ENCODE measurements at regions not wholly inside any gene's neighbourhood (a gene's known extent, or its start where the extent isn't known, plus 50 kb on each side); places are given as distances from the start of the nearest gene placed in this dataset.

- TF ChIP-seq, protein P1, sequence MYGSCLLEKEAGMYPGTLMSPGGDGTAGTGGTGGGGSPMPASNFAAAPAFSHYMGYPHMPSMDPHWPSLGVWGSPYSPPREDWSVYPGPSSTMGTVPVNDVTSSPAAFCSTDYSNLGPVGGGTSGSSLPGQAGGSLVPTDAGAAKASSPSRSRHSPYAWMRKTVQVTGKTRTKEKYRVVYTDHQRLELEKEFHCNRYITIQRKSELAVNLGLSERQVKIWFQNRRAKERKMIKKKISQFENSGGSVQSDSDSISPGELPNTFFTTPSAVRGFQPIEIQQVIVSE (CRISPR knock-in tag; IDR thresholded peaks at IDR 0.05; ENCODE audit: borderline replicate concordance), result no peak
- TF ChIP-seq ELF4 (CRISPR knock-in tag; IDR thresholded peaks at IDR 0.05; ENCODE audit: low read depth), result no peak
- TF ChIP-seq MXD4 (CRISPR knock-in tag; IDR thresholded peaks at IDR 0.05; ENCODE audit: borderline replicate concordance), result no peak
- TF ChIP-seq, protein P2, sequence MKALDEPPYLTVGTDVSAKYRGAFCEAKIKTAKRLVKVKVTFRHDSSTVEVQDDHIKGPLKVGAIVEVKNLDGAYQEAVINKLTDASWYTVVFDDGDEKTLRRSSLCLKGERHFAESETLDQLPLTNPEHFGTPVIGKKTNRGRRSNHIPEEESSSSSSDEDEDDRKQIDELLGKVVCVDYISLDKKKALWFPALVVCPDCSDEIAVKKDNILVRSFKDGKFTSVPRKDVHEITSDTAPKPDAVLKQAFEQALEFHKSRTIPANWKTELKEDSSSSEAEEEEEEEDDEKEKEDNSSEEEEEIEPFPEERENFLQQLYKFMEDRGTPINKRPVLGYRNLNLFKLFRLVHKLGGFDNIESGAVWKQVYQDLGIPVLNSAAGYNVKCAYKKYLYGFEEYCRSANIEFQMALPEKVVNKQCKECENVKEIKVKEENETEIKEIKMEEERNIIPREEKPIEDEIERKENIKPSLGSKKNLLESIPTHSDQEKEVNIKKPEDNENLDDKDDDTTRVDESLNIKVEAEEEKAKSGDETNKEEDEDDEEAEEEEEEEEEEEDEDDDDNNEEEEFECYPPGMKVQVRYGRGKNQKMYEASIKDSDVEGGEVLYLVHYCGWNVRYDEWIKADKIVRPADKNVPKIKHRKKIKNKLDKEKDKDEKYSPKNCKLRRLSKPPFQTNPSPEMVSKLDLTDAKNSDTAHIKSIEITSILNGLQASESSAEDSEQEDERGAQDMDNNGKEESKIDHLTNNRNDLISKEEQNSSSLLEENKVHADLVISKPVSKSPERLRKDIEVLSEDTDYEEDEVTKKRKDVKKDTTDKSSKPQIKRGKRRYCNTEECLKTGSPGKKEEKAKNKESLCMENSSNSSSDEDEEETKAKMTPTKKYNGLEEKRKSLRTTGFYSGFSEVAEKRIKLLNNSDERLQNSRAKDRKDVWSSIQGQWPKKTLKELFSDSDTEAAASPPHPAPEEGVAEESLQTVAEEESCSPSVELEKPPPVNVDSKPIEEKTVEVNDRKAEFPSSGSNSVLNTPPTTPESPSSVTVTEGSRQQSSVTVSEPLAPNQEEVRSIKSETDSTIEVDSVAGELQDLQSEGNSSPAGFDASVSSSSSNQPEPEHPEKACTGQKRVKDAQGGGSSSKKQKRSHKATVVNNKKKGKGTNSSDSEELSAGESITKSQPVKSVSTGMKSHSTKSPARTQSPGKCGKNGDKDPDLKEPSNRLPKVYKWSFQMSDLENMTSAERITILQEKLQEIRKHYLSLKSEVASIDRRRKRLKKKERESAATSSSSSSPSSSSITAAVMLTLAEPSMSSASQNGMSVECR (CRISPR knock-in tag; IDR thresholded peaks at IDR 0.05; ENCODE audit: borderline replicate concordance), result no peak
- no peak for TF ChIP-seq SOX15 (CRISPR knock-in tag; IDR thresholded peaks at IDR 0.05)
- TF ChIP-seq E2F5 (CRISPR knock-in tag; IDR thresholded peaks at IDR 0.05), result no peak
- no peak for TF ChIP-seq TP53 (CRISPR knock-in tag; IDR thresholded peaks at IDR 0.05)
- TF ChIP-seq, protein P3, sequence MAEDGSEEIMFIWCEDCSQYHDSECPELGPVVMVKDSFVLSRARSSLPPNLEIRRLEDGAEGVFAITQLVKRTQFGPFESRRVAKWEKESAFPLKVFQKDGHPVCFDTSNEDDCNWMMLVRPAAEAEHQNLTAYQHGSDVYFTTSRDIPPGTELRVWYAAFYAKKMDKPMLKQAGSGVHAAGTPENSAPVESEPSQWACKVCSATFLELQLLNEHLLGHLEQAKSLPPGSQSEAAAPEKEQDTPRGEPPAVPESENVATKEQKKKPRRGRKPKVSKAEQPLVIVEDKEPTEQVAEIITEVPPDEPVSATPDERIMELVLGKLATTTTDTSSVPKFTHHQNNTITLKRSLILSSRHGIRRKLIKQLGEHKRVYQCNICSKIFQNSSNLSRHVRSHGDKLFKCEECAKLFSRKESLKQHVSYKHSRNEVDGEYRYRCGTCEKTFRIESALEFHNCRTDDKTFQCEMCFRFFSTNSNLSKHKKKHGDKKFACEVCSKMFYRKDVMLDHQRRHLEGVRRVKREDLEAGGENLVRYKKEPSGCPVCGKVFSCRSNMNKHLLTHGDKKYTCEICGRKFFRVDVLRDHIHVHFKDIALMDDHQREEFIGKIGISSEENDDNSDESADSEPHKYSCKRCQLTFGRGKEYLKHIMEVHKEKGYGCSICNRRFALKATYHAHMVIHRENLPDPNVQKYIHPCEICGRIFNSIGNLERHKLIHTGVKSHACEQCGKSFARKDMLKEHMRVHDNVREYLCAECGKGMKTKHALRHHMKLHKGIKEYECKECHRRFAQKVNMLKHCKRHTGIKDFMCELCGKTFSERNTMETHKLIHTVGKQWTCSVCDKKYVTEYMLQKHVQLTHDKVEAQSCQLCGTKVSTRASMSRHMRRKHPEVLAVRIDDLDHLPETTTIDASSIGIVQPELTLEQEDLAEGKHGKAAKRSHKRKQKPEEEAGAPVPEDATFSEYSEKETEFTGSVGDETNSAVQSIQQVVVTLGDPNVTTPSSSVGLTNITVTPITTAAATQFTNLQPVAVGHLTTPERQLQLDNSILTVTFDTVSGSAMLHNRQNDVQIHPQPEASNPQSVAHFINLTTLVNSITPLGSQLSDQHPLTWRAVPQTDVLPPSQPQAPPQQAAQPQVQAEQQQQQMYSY (CRISPR knock-in tag; IDR thresholded peaks at IDR 0.05), result no peak
- TF ChIP-seq HMGXB4 (CRISPR knock-in tag; IDR thresholded peaks at IDR 0.05), result no peak
Measured at GRCh38 chr9:118008246-118008645, 304.0 kb downstream of the TLR4 start (continued).

DNA sequence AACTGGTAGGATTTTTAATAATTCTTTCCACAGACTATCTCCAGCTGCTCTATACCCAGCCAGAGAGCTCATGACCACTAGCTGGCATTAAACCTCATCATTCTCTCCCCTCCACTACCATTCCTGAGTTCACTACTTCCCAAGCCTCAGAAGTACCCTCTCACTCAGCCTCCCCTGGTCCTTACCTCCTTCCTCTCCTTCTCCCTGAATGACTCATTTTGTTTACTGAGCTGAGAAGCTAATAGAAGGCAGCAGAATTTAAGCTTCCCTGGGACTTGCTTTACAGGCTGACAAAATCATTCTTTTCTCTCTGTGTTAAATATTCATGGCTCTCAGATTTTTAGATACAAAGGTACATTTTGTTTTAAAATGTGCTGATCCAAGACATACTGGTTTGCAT, 305.4 kb downstream of the TLR4 start:
- TF ChIP-seq ZNF416 (CRISPR knock-in tag; IDR thresholded peaks at IDR 0.05) (no peak), SP1 (CRISPR knock-in tag; conservative IDR thresholded peaks at IDR 0.05) (no peak)
- POLR2A ChIA-PET, result no interaction called here
- peak; percentile 96 for ATAC-seq
- peaks cover 36% of the 10 kb centered on the region for H3K4me1 Mint-ChIP-seq
- H3K36me3 Mint-ChIP-seq, result no peaks in the 10 kb centered on the region
- no peaks in the 10 kb centered on the region for H3K27me3 Mint-ChIP-seq (ENCODE audit: low read depth)
- no peaks in the 10 kb centered on the region for H3K9me3 Mint-ChIP-seq
- CTCF ChIA-PET, result no interaction called here
- peak overlapping the region; percentile 27 for H3K4me3 Mint-ChIP-seq
- H3K27ac Mint-ChIP-seq, result peak overlapping the region; percentile 50
- no peak for DNase-seq (ENCODE audit: low spot score)

GRCh38 chr9:118017607-118018122, 313.5 kb downstream of the TLR4 start:
- no peak for DNase-seq (ENCODE audit: low spot score)
- no peaks in the 10 kb centered on the region for H3K36me3 Mint-ChIP-seq
- POLR2A ChIA-PET, result no interaction called here
- no peaks in the 10 kb centered on the region for H3K4me1 Mint-ChIP-seq
- CTCF ChIA-PET, result no interaction called here
- no peaks in the 10 kb centered on the region for H3K27me3 Mint-ChIP-seq (ENCODE audit: low read depth)
- no peak overlapping the region for H3K4me3 Mint-ChIP-seq
- H3K27ac Mint-ChIP-seq, result no peak overlapping the region
- no peak for ATAC-seq
- H3K9me3 Mint-ChIP-seq, result no peaks in the 10 kb centered on the region
- TF ChIP-seq MXD4 (CRISPR knock-in tag; IDR thresholded peaks at IDR 0.05; ENCODE audit: borderline replicate concordance) (no peak), RORB (CRISPR knock-in tag; IDR thresholded peaks at IDR 0.05) (no peak), ZNF138 (CRISPR knock-in tag; conservative IDR thresholded peaks at IDR 0.05) (no peak), HMGA2 (CRISPR knock-in tag; IDR thresholded peaks at IDR 0.05) (no peak)
- TF ChIP-seq, protein P4, sequence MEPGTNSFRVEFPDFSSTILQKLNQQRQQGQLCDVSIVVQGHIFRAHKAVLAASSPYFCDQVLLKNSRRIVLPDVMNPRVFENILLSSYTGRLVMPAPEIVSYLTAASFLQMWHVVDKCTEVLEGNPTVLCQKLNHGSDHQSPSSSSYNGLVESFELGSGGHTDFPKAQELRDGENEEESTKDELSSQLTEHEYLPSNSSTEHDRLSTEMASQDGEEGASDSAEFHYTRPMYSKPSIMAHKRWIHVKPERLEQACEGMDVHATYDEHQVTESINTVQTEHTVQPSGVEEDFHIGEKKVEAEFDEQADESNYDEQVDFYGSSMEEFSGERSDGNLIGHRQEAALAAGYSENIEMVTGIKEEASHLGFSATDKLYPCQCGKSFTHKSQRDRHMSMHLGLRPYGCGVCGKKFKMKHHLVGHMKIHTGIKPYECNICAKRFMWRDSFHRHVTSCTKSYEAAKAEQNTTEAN (CRISPR knock-in tag; IDR thresholded peaks at IDR 0.05), result no peak
- TF ChIP-seq, protein P5, sequence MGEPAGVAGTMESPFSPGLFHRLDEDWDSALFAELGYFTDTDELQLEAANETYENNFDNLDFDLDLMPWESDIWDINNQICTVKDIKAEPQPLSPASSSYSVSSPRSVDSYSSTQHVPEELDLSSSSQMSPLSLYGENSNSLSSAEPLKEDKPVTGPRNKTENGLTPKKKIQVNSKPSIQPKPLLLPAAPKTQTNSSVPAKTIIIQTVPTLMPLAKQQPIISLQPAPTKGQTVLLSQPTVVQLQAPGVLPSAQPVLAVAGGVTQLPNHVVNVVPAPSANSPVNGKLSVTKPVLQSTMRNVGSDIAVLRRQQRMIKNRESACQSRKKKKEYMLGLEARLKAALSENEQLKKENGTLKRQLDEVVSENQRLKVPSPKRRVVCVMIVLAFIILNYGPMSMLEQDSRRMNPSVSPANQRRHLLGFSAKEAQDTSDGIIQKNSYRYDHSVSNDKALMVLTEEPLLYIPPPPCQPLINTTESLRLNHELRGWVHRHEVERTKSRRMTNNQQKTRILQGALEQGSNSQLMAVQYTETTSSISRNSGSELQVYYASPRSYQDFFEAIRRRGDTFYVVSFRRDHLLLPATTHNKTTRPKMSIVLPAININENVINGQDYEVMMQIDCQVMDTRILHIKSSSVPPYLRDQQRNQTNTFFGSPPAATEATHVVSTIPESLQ (CRISPR knock-in tag; IDR thresholded peaks at IDR 0.05), result no peak
- TF ChIP-seq, protein P6, sequence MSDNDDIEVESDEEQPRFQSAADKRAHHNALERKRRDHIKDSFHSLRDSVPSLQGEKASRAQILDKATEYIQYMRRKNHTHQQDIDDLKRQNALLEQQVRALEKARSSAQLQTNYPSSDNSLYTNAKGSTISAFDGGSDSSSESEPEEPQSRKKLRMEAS (CRISPR knock-in tag; IDR thresholded peaks at IDR 0.05), result no peak

Measured in WTC11 (cell line).